Gastroesophageal sphincter (tissue), 4 donors: ENCODE measurements at regions not wholly inside any gene's neighbourhood (a gene's known extent, or its start where the extent isn't known, plus 50 kb on each side); places are given as distances from the start of the nearest gene placed in this dataset.

Experiments
- ATAC-seq: fragments of 150-250 bp; one replicate; pipeline ENCODE4 v1.9.1; 2016; ENCODE audit warnings: mild to moderate bottlenecking, moderate library complexity
- H3K27ac ChIP-seq, 4 donors: fragments of 200-600 bp; sonication (generic) in 3 of 4; 1 replicate in 3 of 4; 2 replicates in 1 of 4; pipeline ENCODE4 v1.5.1; 2016 to 2019
- H3K27me3 ChIP-seq: fragments of 200-600 bp; sonication (generic); one replicate; pipeline ENCODE4 v1.5.1; 2019
- H3K36me3 ChIP-seq, 2 donors: fragments of 200-600 bp; sonication (generic); one replicate each; pipeline ENCODE4 v1.5.1; 2019; ENCODE audit warnings: control low read depth in 1 of 2
- H3K4me1 ChIP-seq, 3 donors: fragments of 200-600 bp; sonication (generic); 1 replicate in 2 of 3; 2 replicates in 1 of 3; pipeline ENCODE4 v1.5.1; 2016 to 2019; ENCODE audit warnings: control low read depth in 2 of 3
- H3K4me3 ChIP-seq, 2 donors: fragments of 200-600 bp; sonication (generic); one replicate each; pipeline ENCODE4 v1.5.1; 2019; ENCODE audit warnings: mild to moderate bottlenecking in 1 of 2, moderate library complexity in 1 of 2
- H3K9me3 ChIP-seq, 3 donors: fragments of 200-600 bp; sonication (generic); one replicate each; pipeline ENCODE4 v1.5.1; 2017 to 2019; ENCODE audit warnings: control low read depth in 2 of 3
- EP300 ChIP-seq: sonication (generic); formaldehyde crosslinking; IDR thresholded peaks from one replicate; pipeline ENCODE4 v1.6.1; 2017; ENCODE audit warnings: antibody characterized with exemption, mild to moderate bottlenecking
- POLR2A ChIP-seq, 2 donors: fragments of 450-650 bp; IDR thresholded peaks; one replicate each; pipeline ENCODE4 v1.6.1; 2017; ENCODE audit warnings: antibody characterized with exemption in 2 of 2, mild to moderate bottlenecking in 2 of 2, moderate library complexity in 1 of 2
- POLR2AphosphoS5 ChIP-seq: sonication (generic); formaldehyde crosslinking; IDR thresholded peaks from one replicate; pipeline ENCODE4 v1.6.1; 2017; ENCODE audit warnings: antibody characterized with exemption
- WGBS, 2 donors: methylation state at CpG; one replicate each; pipeline ENCODE4 v1.1.5; 2018; ENCODE audit warnings: low coverage in 1 of 2; 5-methylcytosine and 5-hydroxymethylcytosine counted together
- TF ChIP-seq, protein P1 (sequence below), 4 experiments: fragments of 200-600 bp in 2 of 4; fragments of 450-650 bp in 2 of 4; sonication (generic) in 1 of 4; IDR thresholded peaks; one replicate each; pipeline ENCODE4 v1.5.1; 2017 to 2019; ENCODE audit warnings: antibody characterized with exemption in 4 of 4, mild to moderate bottlenecking in 2 of 4, moderate library complexity in 2 of 4

DNA sequence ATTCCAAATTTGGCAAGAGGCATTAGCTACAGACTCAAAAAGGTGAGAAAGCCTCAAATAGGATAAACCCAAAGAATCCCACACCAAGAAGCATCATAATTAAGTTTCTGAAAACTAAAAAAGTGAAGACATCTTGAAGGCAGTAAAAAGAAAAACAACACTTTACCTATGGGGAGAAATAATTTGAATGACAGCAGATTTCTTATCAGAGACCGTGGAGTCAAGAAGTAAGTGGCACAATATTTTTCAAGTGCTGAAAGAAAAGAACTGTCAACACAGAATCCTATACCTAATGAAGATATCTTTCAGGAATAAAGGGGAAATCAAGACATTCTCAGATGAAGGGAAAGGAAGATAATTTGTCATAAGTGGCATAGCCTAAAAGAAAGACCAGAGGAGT lies 193.3 kb upstream of the CHD6 start:
- Histone ChIP-seq H3K4me3 (no peak overlapping the region), H3K9me3 (peaks cover 0 to 25% (median 0%) of the 10 kb centered on the region in 3 donors), H3K27me3 (no peaks in the 10 kb centered on the region), H3K4me1 (no peaks in the 10 kb centered on the region), H3K27ac (no peak overlapping the region), H3K36me3 (no peaks in the 10 kb centered on the region)
- WGBS, 2 donors: 53 to 71% methylated on average over 1 of the region's 1 CpG
- no peak for ATAC-seq
- TF ChIP-seq EP300: no peak
- no peak for TF ChIP-seq POLR2A (IDR thresholded peaks at IDR 0.05)
- TF ChIP-seq, protein P1, sequence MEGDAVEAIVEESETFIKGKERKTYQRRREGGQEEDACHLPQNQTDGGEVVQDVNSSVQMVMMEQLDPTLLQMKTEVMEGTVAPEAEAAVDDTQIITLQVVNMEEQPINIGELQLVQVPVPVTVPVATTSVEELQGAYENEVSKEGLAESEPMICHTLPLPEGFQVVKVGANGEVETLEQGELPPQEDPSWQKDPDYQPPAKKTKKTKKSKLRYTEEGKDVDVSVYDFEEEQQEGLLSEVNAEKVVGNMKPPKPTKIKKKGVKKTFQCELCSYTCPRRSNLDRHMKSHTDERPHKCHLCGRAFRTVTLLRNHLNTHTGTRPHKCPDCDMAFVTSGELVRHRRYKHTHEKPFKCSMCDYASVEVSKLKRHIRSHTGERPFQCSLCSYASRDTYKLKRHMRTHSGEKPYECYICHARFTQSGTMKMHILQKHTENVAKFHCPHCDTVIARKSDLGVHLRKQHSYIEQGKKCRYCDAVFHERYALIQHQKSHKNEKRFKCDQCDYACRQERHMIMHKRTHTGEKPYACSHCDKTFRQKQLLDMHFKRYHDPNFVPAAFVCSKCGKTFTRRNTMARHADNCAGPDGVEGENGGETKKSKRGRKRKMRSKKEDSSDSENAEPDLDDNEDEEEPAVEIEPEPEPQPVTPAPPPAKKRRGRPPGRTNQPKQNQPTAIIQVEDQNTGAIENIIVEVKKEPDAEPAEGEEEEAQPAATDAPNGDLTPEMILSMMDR (IDR thresholded peaks at IDR 0.05): no peak
- no peak for TF ChIP-seq POLR2AphosphoS5

DNA sequence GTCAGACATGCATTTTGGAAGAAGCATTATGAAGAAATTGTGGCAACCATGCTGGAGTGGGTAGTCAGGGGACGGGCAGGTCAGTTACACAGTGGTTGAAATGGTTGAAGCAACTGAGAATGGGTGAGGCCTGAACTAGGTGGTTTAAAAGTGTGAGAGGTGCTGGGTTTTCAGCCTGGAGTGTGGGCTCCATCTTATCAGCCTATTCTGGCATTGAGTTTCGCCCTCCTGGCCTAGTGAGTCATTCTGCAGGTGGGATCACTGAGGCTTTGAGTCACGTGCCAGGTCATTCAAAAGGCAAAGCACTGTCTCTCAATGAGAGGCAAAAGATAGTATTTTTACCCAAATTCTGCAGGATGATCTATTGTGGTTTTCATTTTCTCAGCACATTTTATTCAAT lies 181.9 kb upstream of the CHD6 start:
- no peak for ATAC-seq
- Histone ChIP-seq H3K36me3 (no peaks in the 10 kb centered on the region), H3K9me3 (no peaks in the 10 kb centered on the region), H3K4me1 (no peaks in the 10 kb centered on the region), H3K27ac (no peak overlapping the region), H3K4me3 (no peak overlapping the region), H3K27me3 (peaks cover 12% of the 10 kb centered on the region)
- WGBS, 2 donors: 86 to 100% methylated on average over 1 of the region's 3 CpGs
- TF ChIP-seq, protein P1 (IDR thresholded peaks at IDR 0.05): no peak
- TF ChIP-seq EP300 (no peak), POLR2A (IDR thresholded peaks at IDR 0.05) (no peak), POLR2AphosphoS5 (no peak)

GRCh38 chr20:41798930-41799502 lies 180.8 kb upstream of the CHD6 start:
- WGBS, 2 donors: 26 to 46% methylated on average over 2 to 3 of the region's 3 CpGs
- H3K27me3 ChIP-seq: peaks cover 12% of the 10 kb centered on the region
- no peaks in the 10 kb centered on the region for H3K36me3 ChIP-seq
- H3K9me3 ChIP-seq: no peaks in the 10 kb centered on the region
- no peak overlapping the region for H3K4me3 ChIP-seq
- H3K27ac ChIP-seq: no peak overlapping the region
- no peak for TF ChIP-seq POLR2AphosphoS5
- no peak for TF ChIP-seq POLR2A (IDR thresholded peaks at IDR 0.05)
- TF ChIP-seq EP300: no peak
- TF ChIP-seq, protein P1 (IDR thresholded peaks at IDR 0.05): no peak
- no peaks in the 10 kb centered on the region for H3K4me1 ChIP-seq
- no peak for ATAC-seq

GRCh38 chr20:41786158-41786557 lies 168.0 kb upstream of the CHD6 start:
- WGBS, 2 donors: 54 to 65% methylated on average over 4 of the region's 4 CpGs
- no peak for TF ChIP-seq EP300
- TF ChIP-seq POLR2AphosphoS5: no peak
- TF ChIP-seq POLR2A (IDR thresholded peaks at IDR 0.05): no peak
- TF ChIP-seq, protein P1 (IDR thresholded peaks at IDR 0.05): no peak
- Histone ChIP-seq H3K27me3 (peaks cover 12% of the 10 kb centered on the region), H3K27ac (no peak overlapping the region), H3K4me3 (no peak overlapping the region), H3K36me3 (no peaks in the 10 kb centered on the region), H3K4me1 (no peaks in the 10 kb centered on the region), H3K9me3 (peaks cover 0 to 6% (median 0%) of the 10 kb centered on the region in 3 donors)
- ATAC-seq: no peak

- Histone ChIP-seq H3K9me3 (peaks cover 0 to 14% (median 0%) of the 10 kb centered on the region in 3 donors), H3K27me3 (peaks cover 19% of the 10 kb centered on the region), H3K4me3 (no peak overlapping the region), H3K4me1 (no peaks in the 10 kb centered on the region), H3K27ac (no peak overlapping the region), H3K36me3 (no peaks in the 10 kb centered on the region)
- WGBS, 2 donors: 41 to 56% methylated on average over 4 to 5 of the region's 5 CpGs
- TF ChIP-seq POLR2AphosphoS5 (no peak), POLR2A (IDR thresholded peaks at IDR 0.05) (no peak), EP300 (no peak)
- TF ChIP-seq, protein P1 (IDR thresholded peaks at IDR 0.05): no peak
- no peak for ATAC-seq
Measured at GRCh38 chr20:41784209-41784958, 166.2 kb upstream of the CHD6 start.
